ENCODE measurements at regions not wholly inside any gene's neighbourhood (a gene's known extent, or its start where the extent isn't known, plus 50 kb on each side); places are given as distances from the start of the nearest gene placed in this dataset.

DNA sequence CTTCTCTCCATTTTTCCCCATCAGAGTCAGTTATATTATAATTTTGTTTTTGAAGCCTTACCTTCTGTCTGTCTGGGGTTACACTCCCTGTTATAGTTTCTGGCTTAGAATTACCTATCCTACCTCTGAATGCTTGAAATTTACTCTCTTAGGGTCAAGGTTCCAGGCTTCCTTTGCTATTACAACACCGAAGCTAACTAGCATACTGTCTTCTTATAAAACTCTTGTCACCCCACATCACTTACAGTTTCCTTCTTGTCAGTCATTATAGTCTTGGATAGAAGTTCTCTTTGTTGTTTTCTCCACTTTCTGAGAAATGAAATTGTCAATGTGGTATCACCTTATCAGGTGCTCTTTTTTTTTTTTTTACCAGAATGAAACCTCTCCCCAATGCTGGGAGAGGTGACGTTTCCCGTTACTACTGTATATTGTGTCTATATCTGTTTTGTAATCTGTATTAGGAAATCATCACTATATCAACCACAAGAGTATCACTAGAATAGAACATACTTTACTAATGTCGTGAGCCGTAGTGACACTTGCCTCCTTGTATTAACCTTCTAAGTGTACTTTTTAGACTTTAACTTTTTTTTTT lies 69.2 kb upstream of the PSMA6 start:
- DNase-seq, result no peak

DNA sequence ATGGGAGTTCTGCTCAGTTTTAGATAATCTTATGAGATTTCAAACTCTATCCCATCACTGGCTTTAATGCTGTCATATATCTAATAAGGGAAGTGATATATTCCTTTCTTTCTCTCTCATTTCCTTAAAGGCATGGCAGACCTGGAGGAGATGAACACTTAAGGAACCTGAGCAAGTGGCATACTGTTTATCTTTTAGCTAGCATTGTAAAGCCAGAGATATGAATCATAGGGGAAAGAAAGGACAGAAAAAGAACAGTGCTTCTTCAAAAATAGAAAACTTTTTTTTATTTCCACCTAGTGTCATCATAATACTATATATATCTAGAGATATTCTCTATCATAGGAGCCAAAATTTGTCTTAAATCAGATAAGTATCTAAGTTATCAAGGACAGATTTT lies 68.3 kb upstream of the PSMA6 start:
- DNase-seq, result no peak

DNA sequence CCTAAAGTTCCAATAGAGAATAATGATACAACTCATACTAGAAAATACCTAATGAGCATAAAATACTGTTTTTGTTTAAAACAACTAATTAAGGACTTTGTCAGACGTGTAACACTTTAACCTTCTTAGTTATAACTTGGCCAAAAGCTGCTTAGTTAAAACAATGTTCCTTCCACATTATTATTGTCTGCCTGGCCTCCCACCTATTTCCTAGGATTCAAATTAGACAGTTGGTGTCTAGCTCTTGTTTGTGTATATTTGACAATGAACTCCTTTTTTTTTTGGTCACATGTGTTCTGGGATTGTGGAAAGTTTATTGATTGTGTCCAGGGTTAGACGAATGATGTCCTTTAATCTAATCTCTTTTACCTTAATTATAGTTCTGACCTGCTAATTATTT lies 67.6 kb upstream of the PSMA6 start:
- DNase-seq, result no peak

DNA sequence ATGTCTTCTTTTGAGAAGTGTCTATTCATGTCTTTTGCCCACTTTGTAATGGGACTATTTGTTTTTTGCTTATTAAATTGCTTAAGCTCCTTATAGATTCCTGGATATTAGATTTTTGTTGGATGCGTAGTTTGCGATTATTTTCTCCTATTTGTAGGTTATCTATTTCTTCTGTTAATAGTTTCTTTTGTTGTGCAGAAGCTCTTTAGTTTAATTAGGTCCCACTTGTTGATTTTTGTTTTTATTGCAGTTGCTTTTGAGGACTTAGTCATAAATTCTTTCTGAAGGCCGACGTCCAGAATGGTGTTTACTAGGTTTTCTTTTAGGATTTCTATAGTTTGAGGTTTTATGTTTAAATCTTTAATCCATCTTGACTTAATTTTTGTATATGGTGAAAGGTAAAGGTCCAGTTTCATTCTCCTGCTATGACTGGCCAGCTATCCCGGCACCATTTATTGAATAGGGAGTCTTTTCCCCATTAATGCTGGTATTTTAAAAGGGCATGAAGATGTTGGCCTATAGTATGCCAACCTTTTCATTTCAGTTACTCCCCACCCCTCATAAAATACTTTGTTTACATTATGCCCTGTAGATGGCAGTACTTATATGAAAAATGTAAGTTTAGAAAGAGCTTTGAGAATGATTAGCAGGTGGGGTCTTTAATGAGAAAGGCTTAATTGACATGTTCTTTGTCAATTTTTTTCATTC lies 62.9 kb upstream of the PSMA6 start:
- no peak for DNase-seq

DNA sequence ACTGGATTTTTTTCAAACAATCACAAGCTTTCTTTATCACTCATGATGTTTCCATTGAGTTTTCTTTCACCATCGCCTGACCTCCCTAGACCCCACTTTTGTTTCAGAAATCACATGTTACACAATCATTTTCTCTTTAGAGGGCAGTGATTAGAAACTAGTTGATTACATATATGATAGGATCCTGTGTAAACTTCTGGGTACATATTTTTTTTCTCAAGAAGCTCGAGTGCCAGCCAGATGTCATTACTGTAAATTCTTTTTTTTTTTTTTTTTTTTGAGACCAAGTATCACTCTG lies 62.4 kb upstream of the PSMA6 start:
- no peak for DNase-seq

DNA sequence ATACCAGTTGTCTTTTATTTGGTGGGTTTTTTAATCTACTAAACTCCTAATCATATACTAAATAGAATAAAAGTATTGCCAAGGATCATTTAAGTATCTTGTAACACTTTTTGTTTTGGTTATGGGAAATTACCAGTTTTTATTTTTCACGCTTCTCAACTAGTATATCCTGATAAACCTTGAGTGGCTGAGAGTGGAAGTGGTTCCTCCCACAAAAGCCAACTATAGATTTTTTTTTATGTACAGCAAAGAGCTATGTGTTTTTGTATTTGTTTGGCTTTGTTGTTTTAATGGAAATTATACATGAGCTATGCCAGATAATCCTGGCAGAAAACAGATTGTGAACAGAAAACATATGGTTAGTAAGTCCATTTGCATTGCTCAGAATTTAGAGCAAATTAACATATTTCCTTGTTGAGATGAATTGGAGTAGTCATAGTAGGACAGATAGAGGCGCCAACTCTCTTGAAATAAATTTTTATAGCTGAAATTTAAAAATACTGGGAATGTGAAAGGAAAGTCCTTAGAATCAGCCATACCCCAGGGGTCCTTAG lies 60.9 kb upstream of the PSMA6 start:
- DNase-seq, result peak in 1 of 14 donors; percentile 7

DNA sequence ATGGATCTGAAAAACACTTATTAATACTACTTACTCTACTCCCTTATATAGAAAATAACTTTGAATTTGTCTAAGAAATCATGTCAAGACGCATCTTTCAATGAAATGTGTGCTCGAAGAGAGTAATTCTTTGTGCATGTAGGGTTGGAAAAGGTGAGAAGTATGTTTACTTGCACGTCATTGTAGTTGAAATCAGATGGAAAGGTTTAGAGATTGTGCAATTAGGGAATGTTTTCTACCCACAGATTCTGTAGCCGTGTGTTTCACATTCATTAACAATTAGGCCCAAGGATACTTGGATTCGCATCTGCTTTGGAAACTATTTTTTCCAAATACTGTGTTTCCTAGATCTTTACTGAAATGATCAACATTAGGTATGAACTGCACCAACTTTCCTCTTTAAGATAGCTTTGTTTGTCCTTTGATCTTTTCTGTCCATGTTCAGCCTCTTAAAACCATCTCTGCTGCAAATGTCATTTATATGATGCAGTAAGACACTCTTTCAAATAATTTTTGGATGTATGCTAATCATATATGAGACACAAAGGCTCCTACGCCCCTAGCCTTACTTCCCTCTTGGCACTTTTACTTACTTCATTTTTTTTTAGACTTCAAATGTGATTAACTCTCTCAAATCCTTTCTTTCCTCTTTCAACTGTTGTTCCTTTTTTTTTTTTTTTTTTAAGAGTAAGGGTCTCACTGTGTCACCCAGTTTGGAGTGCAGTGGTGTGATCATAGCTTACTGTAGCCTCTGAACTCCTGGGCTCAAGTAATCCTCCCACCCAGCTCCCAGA lies 58.0 kb upstream of the PSMA6 start:
- DNase-seq, result no peak

DNA sequence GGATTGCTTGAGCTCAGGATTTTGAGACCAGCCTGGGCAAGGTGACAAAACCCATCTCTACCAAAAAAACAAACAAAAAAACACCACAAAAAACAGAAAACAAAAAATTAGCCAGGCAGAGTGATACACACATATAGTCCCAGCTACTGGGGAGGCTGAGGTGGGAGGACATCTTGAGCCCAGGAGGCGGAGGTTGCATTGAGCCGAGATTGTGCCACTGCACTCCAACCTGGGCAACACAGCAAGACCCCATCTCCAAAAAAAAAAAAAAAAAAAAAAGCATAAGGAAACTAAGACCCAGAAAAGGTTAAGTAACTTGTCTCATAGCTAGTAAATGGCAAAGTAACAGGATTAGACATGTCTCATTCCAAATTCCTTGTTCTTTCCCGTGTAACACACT lies 56.3 kb upstream of the PSMA6 start:
- no peak for DNase-seq

DNA sequence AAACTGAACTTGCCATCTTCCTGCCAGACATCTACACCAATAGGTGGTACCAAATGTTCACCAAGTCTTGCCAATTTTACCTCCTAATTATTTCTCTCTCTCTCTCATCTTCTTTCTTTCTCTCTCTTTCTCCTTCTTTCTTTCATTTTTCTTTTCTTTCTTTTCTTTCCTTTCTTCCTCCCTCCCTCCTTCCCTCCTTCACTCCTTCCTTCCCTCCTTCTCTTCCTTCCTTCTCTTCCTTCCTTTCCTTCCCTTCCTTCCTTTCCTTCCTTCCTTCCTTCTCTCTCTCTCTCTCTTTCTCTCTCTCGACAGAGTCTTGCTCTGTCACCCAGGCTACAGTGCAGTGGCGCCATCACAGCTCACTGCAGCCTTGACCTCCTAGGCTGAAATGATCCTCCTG lies 55.4 kb upstream of the PSMA6 start:
- no peak for DNase-seq

DNA sequence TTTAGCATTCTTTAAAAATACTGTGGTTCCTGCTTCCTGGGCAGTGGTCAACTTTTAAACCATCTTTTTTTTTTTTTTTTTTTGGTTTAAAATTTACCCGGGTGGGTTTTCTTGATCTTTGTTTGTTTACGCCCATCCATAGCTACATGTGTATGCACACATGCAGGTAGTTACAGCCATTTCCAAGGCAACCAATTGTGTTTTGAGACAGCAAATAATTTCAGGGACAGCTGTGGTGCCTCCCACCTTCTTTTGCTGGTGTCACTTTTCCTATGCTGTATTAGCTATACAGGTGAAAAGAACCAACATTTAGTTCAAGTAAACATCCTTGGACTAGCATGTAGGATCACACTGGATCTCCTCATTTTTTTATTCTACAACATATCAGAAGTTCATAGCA lies 52.0 kb upstream of the PSMA6 start:
- no peak for DNase-seq
